PC-3 (cell line): ENCODE measurements at regions not wholly inside any gene's neighbourhood (a gene's known extent, or its start where the extent isn't known, plus 50 kb on each side); places are given as distances from the start of the nearest gene placed in this dataset.

Experiments used
- ATAC-seq: fragments of 200-7000 bp; cut with Tn5 transposase; 2 replicates; pipeline ENCODE4 v1.9.1; 2020; ENCODE audit warnings: mild to moderate bottlenecking, moderate library complexity
- BruUV-seq: library from RNA; stranded (reverse); fragments of 400-500 nt; replicated peaks from 2 replicates; lab custom pipeline; 2021; lab: Mats Ljungman, UMichigan
- CTCF ChIA-PET: fragments of 300-600 bp; sonication (Branson Sonifier 250); formaldehyde crosslinking; loops from one replicate; lab custom pipeline; 2022; ENCODE audit warnings: antibody characterized with exemption; lab: Charles Lee
- POLR2A ChIA-PET: fragments of 300-600 bp; sonication (Branson Sonifier 250); formaldehyde crosslinking; loops from one replicate; lab custom pipeline; 2022; ENCODE audit warnings: antibody characterized with exemption; ENCODE audit not compliant: unreplicated experiment; lab: Charles Lee
- DNase-seq: peaks from one replicate; pipeline ENCODE4 v3.0.0-alpha.2; 2015
- H2AFZ ChIP-seq: fragments of 300-600 bp; sonication (generic); 2 replicates; pipeline ENCODE4 v1.6.0; 2016; ENCODE audit warnings: antibody characterized with exemption, low read length
- H3F3A ChIP-seq: fragments of 300-600 bp; sonication (generic); one replicate; pipeline ENCODE4 v1.6.0; 2017; ENCODE audit warnings: antibody characterized with exemption, low read length, control low read depth, mild to moderate bottlenecking; ENCODE audit not compliant: unreplicated experiment
- H3K27ac ChIP-seq: fragments of 300-600 bp; sonication (generic); 2 replicates; pipeline ENCODE4 v1.5.1; 2016; ENCODE audit warnings: mild to moderate bottlenecking, low read length
- H3K27me3 ChIP-seq: fragments of 300-600 bp; sonication (generic); 2 replicates; pipeline ENCODE4 v1.6.1; 2016; ENCODE audit warnings: low read length, mixed read lengths
- H3K36me3 ChIP-seq: fragments of 300-600 bp; sonication (generic); 2 replicates; pipeline ENCODE4 v1.6.1; 2016; ENCODE audit warnings: low read depth, mixed run types, low read length, mixed read lengths
- H3K4me1 ChIP-seq: fragments of 300-600 bp; sonication (generic); 2 replicates; pipeline ENCODE4 v1.5.1; 2016; ENCODE audit warnings: low read length; ENCODE audit not compliant: insufficient read depth
- H3K4me2 ChIP-seq: fragments of 300-600 bp; sonication (generic); 2 replicates; pipeline ENCODE4 v1.6.0; 2016; ENCODE audit warnings: low read length
- H3K4me3 ChIP-seq: fragments of 300-600 bp; sonication (generic); 2 replicates; pipeline ENCODE4 v1.5.1; 2016; ENCODE audit warnings: mild to moderate bottlenecking, low read length, mixed read lengths
- H3K79me2 ChIP-seq: fragments of 300-600 bp; sonication (generic); 2 replicates; pipeline ENCODE4 v1.6.1; 2017; ENCODE audit warnings: low read length, mixed read lengths
- H3K9ac ChIP-seq: fragments of 300-600 bp; sonication (generic); 2 replicates; pipeline ENCODE4 v1.6.0; 2016; ENCODE audit warnings: mild to moderate bottlenecking, low read length
- H3K9me2 ChIP-seq: fragments of 300-600 bp; sonication (generic); replicated peaks from 2 replicates; pipeline ENCODE4 v1.6.1; 2016; ENCODE audit warnings: mixed run types, low read length, mixed read lengths
- H3K9me3 ChIP-seq: fragments of 300-600 bp; sonication (generic); 2 replicates; pipeline ENCODE4 v1.6.1; 2016; ENCODE audit warnings: low read length, mixed read lengths
- H4K20me1 ChIP-seq: fragments of 300-600 bp; sonication (generic); 2 replicates; pipeline ENCODE4 v1.6.1; 2016; ENCODE audit warnings: low read length, mixed read lengths
- CTCF ChIP-seq: fragments of 300-600 bp; sonication (generic); conservative IDR thresholded peaks from 2 replicates; pipeline ENCODE4 v1.5.1; 2017; ENCODE audit warnings: antibody characterized with exemption, low read depth, mild to moderate bottlenecking, low read length
- EZH2 ChIP-seq: fragments of 300-600 bp; sonication (generic); IDR thresholded peaks from one replicate; pipeline ENCODE4 v1.6.1; 2017; ENCODE audit warnings: antibody characterized with exemption, mild to moderate bottlenecking, low read length; ENCODE audit not compliant: unreplicated experiment
- EZH2phosphoT487 ChIP-seq: fragments of 300-600 bp; sonication (generic); IDR thresholded peaks from 2 replicates; pipeline ENCODE4 v1.6.1; 2018; ENCODE audit warnings: mild to moderate bottlenecking, antibody characterized with exemption, low read length, borderline replicate concordance
- intact Hi-C: fragments of 100-400 bp; cut with micrococcal nuclease; formaldehyde crosslinking; loops from 2 replicates; pipeline ENCODE4 v1.9.0; 2023

DNA sequence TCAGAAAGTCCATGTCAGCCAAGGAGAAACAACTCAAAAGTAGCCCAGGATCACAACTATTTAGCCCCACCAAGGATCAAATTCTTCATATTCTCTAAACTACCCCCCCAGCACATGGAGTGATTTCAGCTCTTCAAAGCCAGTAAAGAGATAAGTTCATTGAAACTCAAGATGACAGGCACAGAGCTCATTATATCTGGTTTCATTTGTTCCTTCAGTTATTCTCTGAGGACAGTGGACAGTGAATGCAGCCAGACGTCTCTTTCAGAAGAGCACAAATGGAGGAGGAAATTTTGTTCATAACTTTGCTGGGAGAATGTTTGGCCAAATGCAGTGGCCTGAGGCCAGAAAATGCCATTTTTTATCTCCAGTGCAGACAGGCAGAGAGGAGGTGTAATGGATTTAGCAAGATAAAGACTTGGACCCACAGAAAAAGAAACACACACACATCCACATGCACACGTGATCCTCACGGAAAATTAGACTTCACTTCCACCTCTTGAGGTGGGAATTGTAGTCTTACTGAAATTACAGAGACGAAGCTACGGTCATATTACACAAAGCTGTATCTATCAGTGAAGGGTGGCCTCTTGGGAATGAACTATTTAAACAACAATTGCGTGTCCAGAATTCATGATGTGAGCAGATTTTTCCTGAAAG is 64.6 kb downstream of the HES1 start:
- CTCF ChIA-PET = no interaction called here
- no TSS peak for BruUV-seq

DNA sequence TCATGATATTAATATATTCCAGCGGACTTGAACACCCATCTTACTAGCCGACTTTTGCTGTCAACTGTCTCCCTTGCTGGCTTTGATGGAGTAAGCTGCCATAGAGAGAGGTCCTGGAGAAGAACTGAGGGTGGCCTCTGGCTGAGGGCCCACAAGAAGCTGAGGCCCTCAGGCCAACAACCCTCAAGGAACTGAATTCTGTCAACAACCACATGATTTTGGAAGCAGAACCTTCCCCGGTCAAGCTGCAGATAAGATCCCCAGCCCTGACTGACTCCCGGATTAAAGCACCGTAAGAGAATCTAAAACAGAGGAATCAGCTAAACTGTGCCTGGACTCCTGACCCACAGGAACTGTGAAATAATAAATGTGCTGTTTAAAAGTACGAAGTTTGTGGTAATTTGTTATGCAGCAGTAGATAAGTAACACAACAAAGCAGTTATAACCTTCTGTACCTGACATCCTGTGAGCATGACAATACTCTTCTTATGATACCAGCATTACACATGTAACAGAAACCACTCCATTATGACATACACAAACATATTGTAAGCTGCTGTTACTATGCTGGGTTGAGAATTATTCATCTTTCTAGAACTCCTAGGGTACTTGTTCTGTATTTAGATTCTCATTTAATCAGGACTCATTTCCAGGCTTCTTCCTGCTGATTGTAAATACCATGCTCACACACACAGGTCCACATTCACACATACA is 66.2 kb downstream of the HES1 start:
- Histone ChIP-seq H3K4me3 (no peak overlapping the region), H3K79me2 (no peaks in the 10 kb centered on the region), H2AFZ (no peak overlapping the region), H3F3A (no peaks in the 10 kb centered on the region), H3K9me3 (no peaks in the 10 kb centered on the region), H3K4me2 (no peak overlapping the region), H3K36me3 (no peaks in the 10 kb centered on the region), H3K4me1 (peaks cover 7% of the 10 kb centered on the region), H3K9ac (no peak overlapping the region), H3K9me2 (no peaks in the 10 kb centered on the region), H3K27me3 (no peaks in the 10 kb centered on the region), H3K27ac (no peak overlapping the region), H4K20me1 (no peaks in the 10 kb centered on the region)
- ATAC-seq = no peak
- POLR2A ChIA-PET = no interaction called here
- no TSS peak for BruUV-seq
- TF ChIP-seq CTCF (no peak), EZH2phosphoT487 (no peak), EZH2 (no peak)
- CTCF ChIA-PET = no interaction called here
- intact Hi-C loops = no loop called here
- no peak for DNase-seq

More for the DNA sequence above, 64.6 kb downstream of the HES1 start:
- Histone ChIP-seq H3K4me3 (no peak overlapping the region), H3K9ac (no peak overlapping the region), H3K27me3 (no peaks in the 10 kb centered on the region), H4K20me1 (no peaks in the 10 kb centered on the region), H3K79me2 (no peaks in the 10 kb centered on the region), H3K9me3 (no peaks in the 10 kb centered on the region), H3K36me3 (no peaks in the 10 kb centered on the region), H3K4me2 (no peak overlapping the region), H3K27ac (no peak overlapping the region), H3F3A (no peaks in the 10 kb centered on the region), H3K9me2 (no peaks in the 10 kb centered on the region), H3K4me1 (peaks cover 7% of the 10 kb centered on the region), H2AFZ (no peak overlapping the region)
- TF ChIP-seq CTCF = no peak
- no peak for ATAC-seq
- no peak for DNase-seq
- intact Hi-C loops = no loop called here
- POLR2A ChIA-PET = interaction anchor here (0.5 kb wide), 1 partner anchor 103 kb away, joined by 4 read pairs; no protein-coding TSS in a partner anchor

- no peaks in the 10 kb centered on the region for H3K27me3 ChIP-seq
- no peaks in the 10 kb centered on the region for H4K20me1 ChIP-seq
- no peaks in the 10 kb centered on the region for H3K9me3 ChIP-seq
- ATAC-seq = no peak
- H3K4me1 ChIP-seq = peaks cover 7% of the 10 kb centered on the region
- H2AFZ ChIP-seq = peak overlapping the region; percentile 99
- CTCF ChIA-PET = no interaction called here
- DNase-seq = no peak
- no TSS peak for BruUV-seq
- H3K9ac ChIP-seq = peak overlapping the region; percentile 35; the same call in 1 of the 2 replicates
- H3K79me2 ChIP-seq = no peaks in the 10 kb centered on the region
- H3K4me3 ChIP-seq = peak overlapping the region; percentile 70
- no peaks in the 10 kb centered on the region for H3F3A ChIP-seq
- TF ChIP-seq CTCF (no peak), EZH2phosphoT487 (no peak), EZH2 (no peak)
- intact Hi-C loops = no loop called here
- peak overlapping the region; percentile 95 for H3K4me2 ChIP-seq
- H3K36me3 ChIP-seq = no peaks in the 10 kb centered on the region
- H3K27ac ChIP-seq = no peak overlapping the region
- POLR2A ChIA-PET = no interaction called here
- no peaks in the 10 kb centered on the region for H3K9me2 ChIP-seq
Measured at GRCh38 chr3:194203482-194204041, 67.6 kb downstream of the HES1 start.
